ENCODE measurements at regions not wholly inside any gene's neighbourhood (a gene's known extent, or its start where the extent isn't known, plus 50 kb on each side); places are given as distances from the start of the nearest gene placed in this dataset.

DNA sequence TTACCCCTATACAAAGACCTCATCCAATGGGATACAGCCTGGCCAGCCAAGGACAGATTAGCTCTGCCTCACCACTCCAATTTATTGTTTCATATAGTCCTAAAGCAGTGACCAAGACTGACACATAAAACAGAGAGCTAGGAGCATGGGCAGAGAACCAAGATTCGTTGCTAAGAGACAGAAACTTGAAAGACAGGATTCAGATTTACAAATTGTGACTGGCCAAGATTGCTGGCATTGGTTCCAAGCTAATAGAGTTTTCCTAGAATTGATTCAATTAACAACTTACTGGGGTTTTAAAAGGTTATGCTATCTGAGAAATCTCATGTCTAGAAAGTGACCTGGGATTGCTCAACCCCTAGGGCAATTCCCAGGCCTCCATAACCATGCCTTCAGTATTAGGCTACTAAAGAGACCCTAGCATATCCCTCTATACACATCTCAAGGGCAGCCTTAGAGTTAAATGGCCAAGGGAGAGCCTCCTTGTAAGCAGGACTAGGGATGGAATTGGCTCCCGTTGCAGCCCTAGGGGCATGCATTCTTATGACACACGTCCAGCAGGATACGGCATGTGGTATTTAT lies 75.6 kb downstream of the ICOS start:
- DNase-seq = no peak

- DNase-seq = no peak
Measured at GRCh38 chr2:204015118-204015843, 78.7 kb downstream of the ICOS start.

DNA sequence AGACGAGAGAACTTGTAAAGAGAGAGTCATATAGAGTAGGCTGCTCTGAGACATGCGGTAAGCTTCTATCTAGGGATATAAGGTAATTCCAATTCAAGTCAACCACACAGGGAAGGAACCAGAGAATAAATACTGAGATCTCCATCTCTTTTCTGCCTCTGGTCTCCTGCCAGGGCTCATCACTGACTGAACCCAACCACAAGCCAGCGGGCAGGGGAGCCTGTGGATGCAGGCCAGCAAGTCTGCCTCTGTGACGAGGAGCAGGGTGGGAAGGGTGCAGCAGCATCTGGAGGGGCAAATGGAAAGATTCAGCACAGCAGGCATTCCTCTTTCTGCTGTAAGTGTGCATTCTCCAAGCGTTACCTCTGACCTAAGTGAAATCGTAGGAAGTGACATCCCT lies 82.2 kb downstream of the ICOS start:
- DNase-seq = no peak

- peak; percentile 16 for DNase-seq
Measured at GRCh38 chr2:204019572-204020501, 83.3 kb downstream of the ICOS start.

DNA sequence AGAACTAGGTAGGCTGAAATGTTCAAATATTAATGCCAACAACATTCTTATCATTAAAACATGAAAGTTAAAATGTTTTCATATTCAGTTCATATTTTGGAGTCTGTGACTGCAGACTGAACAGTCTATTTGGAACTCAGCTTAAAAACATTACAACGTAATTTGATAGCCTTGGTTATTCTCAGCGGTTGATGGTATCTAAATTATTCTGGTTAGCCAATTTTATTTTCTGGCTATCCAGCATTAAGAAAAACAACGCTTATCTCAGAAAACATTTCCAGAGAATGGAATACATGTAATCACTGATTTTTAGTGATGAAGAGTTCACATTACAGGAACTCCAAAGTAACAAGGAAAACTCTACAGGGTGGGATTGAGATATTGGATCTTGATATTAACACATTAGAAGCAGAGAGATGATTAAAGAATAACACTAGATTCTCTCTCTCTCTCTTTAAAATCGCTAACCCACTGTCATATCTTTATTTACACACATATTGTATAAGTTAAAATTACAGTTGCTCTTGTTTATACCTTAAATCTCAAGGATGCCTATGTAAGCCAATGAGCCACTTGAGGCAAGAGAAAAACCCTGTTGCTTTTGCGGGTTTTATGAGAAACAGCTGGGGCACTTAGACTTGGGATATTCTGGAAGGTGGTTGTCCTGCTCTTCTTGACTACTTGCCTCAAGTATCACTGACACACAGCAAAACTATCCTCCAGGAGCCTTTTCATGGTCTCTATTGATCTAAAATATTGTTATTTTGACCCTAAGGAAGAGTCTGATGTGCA lies 84.9 kb downstream of the ICOS start:
- no peak for DNase-seq

GRCh38 chr2:204022550-204022949 lies 86.0 kb downstream of the ICOS start:
- no peak for DNase-seq

DNA sequence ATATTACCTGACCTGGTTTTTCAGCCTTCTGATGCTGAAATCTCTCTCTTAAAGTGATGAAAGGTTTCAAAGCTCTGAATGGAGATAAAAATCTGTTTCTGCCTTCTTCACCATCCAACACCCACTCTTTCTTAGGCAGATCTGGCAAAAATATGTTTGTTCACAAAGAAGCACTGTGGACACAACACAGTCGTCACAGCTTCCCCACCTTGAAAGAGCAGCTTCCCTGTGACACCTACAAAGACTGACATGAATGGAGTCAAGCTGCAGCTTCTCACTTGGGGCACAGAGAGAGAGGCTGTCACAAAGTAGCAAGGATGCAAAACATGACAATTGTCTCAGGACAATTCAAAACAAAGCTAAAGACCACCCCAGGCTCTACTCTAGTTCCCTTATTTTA lies 86.5 kb downstream of the ICOS start:
- DNase-seq = no peak

DNA sequence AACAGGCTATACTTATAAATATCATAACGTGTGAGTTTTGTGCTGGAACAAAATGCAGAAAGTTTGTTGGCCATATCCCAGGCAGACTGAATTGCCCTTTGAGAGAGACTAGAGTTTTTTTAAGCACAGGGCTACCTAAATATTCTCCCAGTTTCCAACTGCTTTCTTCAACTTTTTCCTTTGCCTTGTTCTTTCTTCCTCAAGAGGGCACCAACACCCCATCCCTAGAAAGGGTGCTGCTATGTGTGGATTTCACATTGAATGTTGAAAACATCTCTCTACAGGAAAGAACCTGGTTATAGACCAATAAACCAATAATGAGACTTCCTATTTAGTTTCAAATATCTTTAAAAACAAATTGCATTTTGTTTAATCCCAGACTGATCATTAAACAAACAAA lies 87.9 kb downstream of the ICOS start:
- no peak for DNase-seq

- no peak for DNase-seq
Measured at GRCh38 chr2:204024906-204025475, 88.4 kb downstream of the ICOS start.

- no peak for DNase-seq
Measured at GRCh38 chr2:204026294-204026693, 89.7 kb downstream of the ICOS start.

- no peak for DNase-seq
Measured at GRCh38 chr2:204027091-204027490, 90.5 kb downstream of the ICOS start.

GRCh38 chr2:204030322-204030721 lies 93.8 kb downstream of the ICOS start:
- DNase-seq = no peak

DNA sequence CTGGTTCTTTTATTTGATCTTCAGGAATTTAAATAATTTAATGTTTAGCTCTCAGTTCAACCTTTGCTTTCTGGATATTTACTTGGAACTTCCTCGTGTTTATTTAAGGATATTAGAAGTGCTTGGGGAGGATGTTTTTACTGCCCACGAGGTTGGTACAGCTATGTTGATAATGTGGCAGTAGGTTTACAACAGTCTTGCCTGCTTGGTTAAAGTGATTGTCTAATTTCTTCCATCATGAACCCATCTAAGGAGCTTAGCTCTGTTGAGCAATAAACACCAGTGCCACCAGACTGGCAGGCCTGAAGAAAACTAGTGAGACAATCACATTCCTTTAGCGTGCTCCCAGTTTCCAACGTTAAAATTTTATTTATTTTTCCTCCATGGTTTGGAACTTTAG lies 94.5 kb downstream of the ICOS start:
- DNase-seq = no peak

DNA sequence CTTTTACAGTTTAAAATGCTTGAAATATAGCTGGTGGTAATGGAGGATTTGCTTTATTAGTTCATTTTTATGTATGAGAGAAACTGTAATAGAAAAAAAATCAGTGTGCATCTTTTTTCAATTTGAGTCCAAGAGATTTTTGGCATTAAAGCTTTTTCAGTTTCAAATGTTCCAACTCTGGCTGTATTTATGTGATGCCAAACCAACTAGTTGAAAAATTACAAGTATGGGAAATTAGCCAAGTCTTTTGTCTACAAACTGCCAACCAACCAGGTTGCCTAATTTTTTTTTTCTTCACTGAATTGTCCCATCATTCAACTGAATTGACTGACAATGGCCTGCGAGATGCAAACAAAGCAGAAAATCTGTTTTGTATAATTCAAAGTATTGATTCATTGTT lies 95.7 kb downstream of the ICOS start:
- DNase-seq = no peak

- DNase-seq = no peak
Measured at GRCh38 chr2:204033611-204034495, 97.3 kb downstream of the ICOS start.

DNA sequence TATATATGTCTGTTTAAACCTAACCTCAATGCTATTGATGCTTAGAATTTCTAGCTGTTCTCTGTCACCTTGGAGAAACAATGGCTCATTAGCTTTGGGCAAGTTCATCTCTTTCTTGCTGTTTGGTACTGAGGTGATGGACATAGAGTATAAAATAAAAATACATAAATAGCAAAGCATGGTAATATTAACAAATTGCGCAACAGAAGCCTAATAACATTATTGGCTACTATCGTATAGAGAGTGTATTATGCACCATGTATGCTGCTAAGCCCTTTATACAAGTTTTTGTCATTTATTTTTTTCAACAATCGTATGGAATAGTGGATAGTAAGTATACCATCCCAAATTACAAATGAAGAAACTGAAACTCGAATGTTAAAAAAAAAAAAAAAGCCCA lies 100.1 kb downstream of the ICOS start:
- no peak for DNase-seq

DNA sequence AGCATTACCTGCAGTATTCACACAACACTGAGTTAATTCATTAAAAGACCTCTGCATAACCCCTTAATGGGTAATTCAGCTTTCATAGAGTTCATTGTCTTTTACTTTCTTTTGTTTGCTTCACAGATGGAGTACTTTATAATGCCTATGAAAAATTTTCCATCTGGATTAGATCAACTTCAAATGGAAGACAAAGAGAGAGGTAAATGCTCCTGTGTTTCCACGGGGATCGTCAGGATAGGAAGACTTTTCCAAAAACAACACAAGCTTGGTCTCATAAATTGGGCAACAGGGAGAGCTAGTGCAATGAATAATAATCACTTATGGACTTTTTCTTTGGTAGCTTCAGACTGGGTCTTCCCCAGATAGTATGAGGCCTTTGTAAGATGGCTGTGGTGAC lies 100.7 kb downstream of the ICOS start:
- DNase-seq = no peak

- DNase-seq = no peak
Measured at GRCh38 chr2:204039298-204039838, 102.8 kb downstream of the ICOS start.

DNA sequence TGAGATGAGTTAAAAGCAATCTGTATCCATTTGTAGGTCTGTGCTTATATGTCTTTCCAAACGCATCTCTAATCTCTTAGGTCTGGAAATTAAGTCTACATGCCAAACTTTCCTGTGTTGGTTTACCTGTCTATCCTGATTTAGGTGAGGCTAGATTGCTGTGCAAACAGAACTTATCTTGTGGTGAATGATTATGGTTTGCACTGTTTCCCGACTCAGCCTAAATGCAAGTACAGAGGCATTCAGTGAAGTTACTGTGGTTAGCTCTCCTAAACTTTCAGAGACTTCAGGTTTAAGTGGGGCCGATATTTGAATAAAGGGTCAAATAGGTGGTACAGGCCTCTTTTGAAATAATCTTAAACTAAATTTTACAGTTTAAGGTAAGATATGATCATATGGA lies 103.5 kb downstream of the ICOS start:
- DNase-seq = no peak

DNA sequence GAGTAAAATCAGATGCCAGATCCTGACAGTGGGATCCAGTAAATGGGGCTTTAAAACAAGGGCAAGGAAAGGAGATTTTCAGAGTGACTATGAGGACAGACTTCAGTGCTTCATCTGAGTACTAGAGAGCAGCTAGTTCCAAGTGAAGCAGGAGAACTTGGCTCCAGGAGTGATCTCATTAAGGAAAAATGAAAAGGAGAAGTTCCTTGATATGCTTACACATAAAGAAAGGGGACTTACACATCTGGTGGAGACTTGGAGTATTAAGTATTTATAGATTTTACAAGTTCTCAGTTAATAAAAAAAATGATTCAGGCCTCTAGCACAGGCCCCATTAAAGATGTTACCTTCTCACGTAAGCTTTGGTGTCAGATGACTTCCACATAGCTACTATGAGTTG lies 105.8 kb downstream of the ICOS start:
- DNase-seq = no peak

GRCh38 chr2:204046145-204046544 lies 109.6 kb downstream of the ICOS start:
- DNase-seq = no peak

Measured in activated CD8-positive, alpha-beta memory T cell treated with anti-CD3 and anti-CD28 coated beads, Interleukin-2, amount 50 U/mL, for 4 hours (primary cell).